ENCODE measurements at regions not wholly inside any gene's neighbourhood (a gene's known extent, or its start where the extent isn't known, plus 50 kb on each side); places are given as distances from the start of the nearest gene placed in this dataset.

- DNase-seq (ENCODE audit: low read depth) = no peak
Measured at GRCh38 chr18:30527226-30527625, 515.3 kb downstream of the DSC3 start.

- DNase-seq (ENCODE audit: low read depth) = no peak
Measured at GRCh38 chr18:30522288-30522929, 520.1 kb downstream of the DSC3 start.

GRCh38 chr18:30514059-30514458 lies 528.5 kb downstream of the DSC3 start:
- no peak for DNase-seq (ENCODE audit: low read depth)

GRCh38 chr18:30512872-30513271 lies 529.7 kb downstream of the DSC3 start:
- DNase-seq (ENCODE audit: low read depth) = no peak

GRCh38 chr18:30510882-30511281 lies 531.7 kb downstream of the DSC3 start:
- no peak for DNase-seq (ENCODE audit: low read depth)

GRCh38 chr18:30501594-30501993 lies 540.9 kb downstream of the DSC3 start:
- DNase-seq (ENCODE audit: low read depth) = no peak

GRCh38 chr18:30500240-30500945 lies 542.1 kb downstream of the DSC3 start:
- DNase-seq (ENCODE audit: low read depth) = no peak

GRCh38 chr18:30499721-30500120 lies 542.8 kb downstream of the DSC3 start:
- no peak for DNase-seq (ENCODE audit: low read depth)

GRCh38 chr18:30492552-30493129 lies 549.9 kb downstream of the DSC3 start:
- DNase-seq (ENCODE audit: low read depth) = no peak

GRCh38 chr18:30491815-30492551 lies 550.6 kb downstream of the DSC3 start:
- no peak for DNase-seq (ENCODE audit: low read depth)

- DNase-seq (ENCODE audit: low read depth) = no peak
Measured at GRCh38 chr18:30489890-30490643, 552.5 kb downstream of the DSC3 start.

GRCh38 chr18:30487962-30488361 lies 554.6 kb downstream of the DSC3 start:
- peak; percentile 2 for DNase-seq (ENCODE audit: low read depth)

GRCh38 chr18:30486856-30487255 lies 555.7 kb downstream of the DSC3 start:
- DNase-seq (ENCODE audit: low read depth) = peak; percentile 26

GRCh38 chr18:30485078-30485477 lies 557.5 kb downstream of the DSC3 start:
- DNase-seq (ENCODE audit: low read depth) = no peak

- DNase-seq (ENCODE audit: low read depth) = no peak
Measured at GRCh38 chr18:30481871-30482270, 560.7 kb downstream of the DSC3 start.

GRCh38 chr18:30469091-30469490 lies 573.5 kb downstream of the DSC3 start:
- peak; percentile 2 for DNase-seq (ENCODE audit: low read depth)

GRCh38 chr18:30465096-30465495 lies 577.4 kb downstream of the DSC3 start:
- DNase-seq (ENCODE audit: low read depth) = no peak

- no peak for DNase-seq (ENCODE audit: low read depth)
Measured at GRCh38 chr18:30457156-30457555, 585.4 kb downstream of the DSC3 start.

GRCh38 chr18:30455741-30456140 lies 586.8 kb downstream of the DSC3 start:
- DNase-seq (ENCODE audit: low read depth) = no peak

- no peak for DNase-seq (ENCODE audit: low read depth)
Measured at GRCh38 chr18:30454920-30455319, 587.6 kb downstream of the DSC3 start.

- no peak for DNase-seq (ENCODE audit: low read depth)
Measured at GRCh38 chr18:30451981-30452380, 590.6 kb downstream of the DSC3 start.

- DNase-seq (ENCODE audit: low read depth) = no peak
Measured at GRCh38 chr18:30450927-30451326, 591.6 kb downstream of the DSC3 start.
